Pulmonary artery endothelial cell (primary cell): ENCODE measurements at regions not wholly inside any gene's neighbourhood (a gene's known extent, or its start where the extent isn't known, plus 50 kb on each side); places are given as distances from the start of the nearest gene placed in this dataset.

Experiments
- DNase-seq: peaks from one replicate; pipeline ENCODE4 v3.0.0-alpha.2; 2011; ENCODE audit warnings: low read depth, low spot score

GRCh38 chr11:36817336-36817965, 219.4 kb upstream of the RAG2 start:
- no peak for DNase-seq

- no peak for DNase-seq
Measured at GRCh38 chr11:36809303-36809702, 211.3 kb upstream of the RAG2 start.

GRCh38 chr11:36807871-36808270, 209.8 kb upstream of the RAG2 start:
- DNase-seq, result no peak

- no peak for DNase-seq
Measured at GRCh38 chr11:36803084-36803483, 205.0 kb upstream of the RAG2 start.

GRCh38 chr11:36792996-36793914, 195.2 kb upstream of the RAG2 start:
- no peak for DNase-seq

GRCh38 chr11:36791957-36792356, 193.9 kb upstream of the RAG2 start:
- no peak for DNase-seq

GRCh38 chr11:36790526-36790925, 192.5 kb upstream of the RAG2 start:
- no peak for DNase-seq

- DNase-seq, result no peak
Measured at GRCh38 chr11:36783808-36784207, 185.8 kb upstream of the RAG2 start.

GRCh38 chr11:36779791-36780190, 181.8 kb upstream of the RAG2 start:
- DNase-seq, result no peak

- DNase-seq, result no peak
Measured at GRCh38 chr11:36777311-36777710, 179.3 kb upstream of the RAG2 start.

GRCh38 chr11:36775756-36776155, 177.7 kb upstream of the RAG2 start:
- no peak for DNase-seq

GRCh38 chr11:36775130-36775529, 177.1 kb upstream of the RAG2 start:
- no peak for DNase-seq

- no peak for DNase-seq
Measured at GRCh38 chr11:36774603-36775002, 176.6 kb upstream of the RAG2 start.

- DNase-seq, result no peak
Measured at GRCh38 chr11:36763187-36763586, 165.2 kb upstream of the RAG2 start.

- DNase-seq, result no peak
Measured at GRCh38 chr11:36757075-36757474, 159.0 kb upstream of the RAG2 start.

GRCh38 chr11:36753960-36754359, 155.9 kb upstream of the RAG2 start:
- no peak for DNase-seq

- no peak for DNase-seq
Measured at GRCh38 chr11:36751996-36752395, 154.0 kb upstream of the RAG2 start.

- DNase-seq, result no peak
Measured at GRCh38 chr11:36751335-36751781, 153.3 kb upstream of the RAG2 start.

- DNase-seq, result no peak
Measured at GRCh38 chr11:36750349-36750748, 152.3 kb upstream of the RAG2 start.

GRCh38 chr11:36748836-36749235, 150.8 kb upstream of the RAG2 start:
- no peak for DNase-seq

- peak; percentile 78 for DNase-seq
Measured at GRCh38 chr11:36746886-36747710, 149.1 kb upstream of the RAG2 start.
